ENCODE measurements at regions not wholly inside any gene's neighbourhood (a gene's known extent, or its start where the extent isn't known, plus 50 kb on each side); places are given as distances from the start of the nearest gene placed in this dataset.

GRCh38 chr7:85237721-85238120, 50.9 kb upstream of the SEMA3D start:
- intact Hi-C loops (cut with DNase I): no loop called here
- DNase-seq (ENCODE audit: low spot score): no peak

All from cardiac septum (tissue), 1 donor.